ENCODE measurements at regions not wholly inside any gene's neighbourhood (a gene's known extent, or its start where the extent isn't known, plus 50 kb on each side); places are given as distances from the start of the nearest gene placed in this dataset.
A peak's percentile ranks its signal among the peaks of the same experiment; 100 is the strongest.

- no peaks in the 10 kb centered on the region for H3K4me1 ChIP-seq (ENCODE audit: insufficient read depth, low read length)
- Mint-ChIP-seq H3K4me3 (ENCODE audit: unreplicated experiment) (no peak overlapping the region), H3K9me3 (ENCODE audit: unreplicated experiment) (peaks cover 11% of the 10 kb centered on the region), H3K27ac (ENCODE audit: unreplicated experiment) (no peak overlapping the region), H3K27me3 (ENCODE audit: low read depth, unreplicated experiment) (peaks cover 3% of the 10 kb centered on the region), H3K36me3 (ENCODE audit: low read depth, unreplicated experiment) (no peaks in the 10 kb centered on the region), H3K4me1 (ENCODE audit: low read depth, unreplicated experiment) (no peaks in the 10 kb centered on the region)
- H3K9ac ChIP-seq (ENCODE audit: low read length), result no peak overlapping the region
- H3K27me3 ChIP-seq (ENCODE audit: insufficient read depth, low read length), result peaks cover 8% of the 10 kb centered on the region
- H3K9me3 ChIP-seq (ENCODE audit: insufficient read depth, low read depth, low read length), result peaks cover 8% of the 10 kb centered on the region
- no peak overlapping the region for H2AFZ ChIP-seq (ENCODE audit: low read depth, low read length)
- FAIRE-seq (no peak), DNase-seq (ENCODE audit: low read depth) (no peak)
- no peaks in the 10 kb centered on the region for H3K36me3 ChIP-seq (ENCODE audit: insufficient read depth, low read length)
- no peak overlapping the region for H3K4me2 ChIP-seq (ENCODE audit: low read length)
- no peak overlapping the region for H3K4me3 ChIP-seq (ENCODE audit: insufficient read depth, low read depth, low read length)
- H4K20me1 ChIP-seq (ENCODE audit: insufficient read depth, low read length), result no peaks in the 10 kb centered on the region
- TF ChIP-seq EZH2 (IDR thresholded peaks at IDR 0.05; ENCODE audit: insufficient read depth, low read length), result no peak
- no peak for TF ChIP-seq CTCF (IDR thresholded peaks at IDR 0.05; ENCODE audit: insufficient read depth, low read depth, low read length)
- no peak overlapping the region for H3K27ac ChIP-seq (ENCODE audit: low read depth, low read length)
- H3K79me2 ChIP-seq (ENCODE audit: insufficient read depth, low read length), result no peaks in the 10 kb centered on the region
Measured at GRCh38 chr7:42575171-42575570, 336.7 kb downstream of the C7orf25 start.

GRCh38 chr7:42574685-42575084 is 337.2 kb downstream of the C7orf25 start:
- H3K36me3 Mint-ChIP-seq (ENCODE audit: low read depth, unreplicated experiment), result no peaks in the 10 kb centered on the region
- Histone ChIP-seq H4K20me1 (ENCODE audit: insufficient read depth, low read length) (no peaks in the 10 kb centered on the region), H3K4me3 (ENCODE audit: insufficient read depth, low read depth, low read length) (no peak overlapping the region), H3K27me3 (ENCODE audit: insufficient read depth, low read length) (peaks cover 8% of the 10 kb centered on the region), H3K9ac (ENCODE audit: low read length) (no peak overlapping the region), H3K36me3 (ENCODE audit: insufficient read depth, low read length) (no peaks in the 10 kb centered on the region), H2AFZ (ENCODE audit: low read depth, low read length) (no peak overlapping the region), H3K4me2 (ENCODE audit: low read length) (no peak overlapping the region), H3K27ac (ENCODE audit: low read depth, low read length) (no peak overlapping the region), H3K79me2 (ENCODE audit: insufficient read depth, low read length) (no peaks in the 10 kb centered on the region), H3K9me3 (ENCODE audit: insufficient read depth, low read depth, low read length) (peaks cover 8% of the 10 kb centered on the region), H3K4me1 (ENCODE audit: insufficient read depth, low read length) (no peaks in the 10 kb centered on the region)
- peaks cover 11% of the 10 kb centered on the region for H3K9me3 Mint-ChIP-seq (ENCODE audit: unreplicated experiment)
- DNase-seq (ENCODE audit: low read depth) (no peak), FAIRE-seq (no peak)
- no peaks in the 10 kb centered on the region for H3K4me1 Mint-ChIP-seq (ENCODE audit: low read depth, unreplicated experiment)
- H3K4me3 Mint-ChIP-seq (ENCODE audit: unreplicated experiment), result no peak overlapping the region
- H3K27ac Mint-ChIP-seq (ENCODE audit: unreplicated experiment), result no peak overlapping the region
- TF ChIP-seq EZH2 (IDR thresholded peaks at IDR 0.05; ENCODE audit: insufficient read depth, low read length), result no peak
- TF ChIP-seq CTCF (IDR thresholded peaks at IDR 0.05; ENCODE audit: insufficient read depth, low read depth, low read length), result no peak
- peaks cover 5% of the 10 kb centered on the region for H3K27me3 Mint-ChIP-seq (ENCODE audit: low read depth, unreplicated experiment)

- H3K9me3 Mint-ChIP-seq (ENCODE audit: unreplicated experiment), result peaks cover 5% of the 10 kb centered on the region
- H3K27ac ChIP-seq (ENCODE audit: low read depth, low read length), result no peak overlapping the region
- H3K4me1 Mint-ChIP-seq (ENCODE audit: low read depth, unreplicated experiment), result no peaks in the 10 kb centered on the region
- no peaks in the 10 kb centered on the region for H3K36me3 Mint-ChIP-seq (ENCODE audit: low read depth, unreplicated experiment)
- DNase-seq (ENCODE audit: low read depth) (peak; percentile 5), FAIRE-seq (no peak)
- no peak overlapping the region for H3K4me3 ChIP-seq (ENCODE audit: insufficient read depth, low read depth, low read length)
- no peaks in the 10 kb centered on the region for H3K4me1 ChIP-seq (ENCODE audit: insufficient read depth, low read length)
- H4K20me1 ChIP-seq (ENCODE audit: insufficient read depth, low read length), result no peaks in the 10 kb centered on the region
- no peaks in the 10 kb centered on the region for H3K36me3 ChIP-seq (ENCODE audit: insufficient read depth, low read length)
- peaks cover 8% of the 10 kb centered on the region for H3K27me3 ChIP-seq (ENCODE audit: insufficient read depth, low read length)
- no peak for TF ChIP-seq CTCF (IDR thresholded peaks at IDR 0.05; ENCODE audit: insufficient read depth, low read depth, low read length)
- no peak for TF ChIP-seq EZH2 (IDR thresholded peaks at IDR 0.05; ENCODE audit: insufficient read depth, low read length)
- no peak overlapping the region for H3K27ac Mint-ChIP-seq (ENCODE audit: unreplicated experiment)
- H2AFZ ChIP-seq (ENCODE audit: low read depth, low read length), result no peak overlapping the region
- no peak overlapping the region for H3K9ac ChIP-seq (ENCODE audit: low read length)
- no peak overlapping the region for H3K4me2 ChIP-seq (ENCODE audit: low read length)
- H3K4me3 Mint-ChIP-seq (ENCODE audit: unreplicated experiment), result no peak overlapping the region
- no peaks in the 10 kb centered on the region for H3K79me2 ChIP-seq (ENCODE audit: insufficient read depth, low read length)
- peaks cover 5% of the 10 kb centered on the region for H3K27me3 Mint-ChIP-seq (ENCODE audit: low read depth, unreplicated experiment)
- H3K9me3 ChIP-seq (ENCODE audit: insufficient read depth, low read depth, low read length), result peaks cover 5% of the 10 kb centered on the region
Measured at GRCh38 chr7:42573881-42574672, 337.1 kb upstream of the GLI3 start.

Measured in astrocyte (in vitro differentiated cells and primary cell).